Astrocyte (in vitro differentiated cells and primary cell): ENCODE measurements at regions not wholly inside any gene's neighbourhood (a gene's known extent, or its start where the extent isn't known, plus 50 kb on each side); places are given as distances from the start of the nearest gene placed in this dataset.
"Not testable (repeated sequence)": the region's sequence is repeated elsewhere in the genome, so short reads cannot be mapped to it uniquely, and the experiment has no call there.

Experiments used
- DNase-seq: peaks from one replicate; pipeline ENCODE4 v3.0.0-alpha.2; 2010; ENCODE audit warnings: low read depth
- FAIRE-seq: peaks from 2 replicates; lab custom pipeline; 2011; peaks lifted over from hg19 to GRCh38; lab: Jason Lieb, UNC
- H2AFZ ChIP-seq: 2 replicates; pipeline ENCODE4 v1.6.0; 2012; ENCODE audit warnings: low read depth, low read length, inconsistent platforms
- H3K27ac ChIP-seq: 2 replicates; pipeline ENCODE4 v1.5.1; 2011; ENCODE audit warnings: low read depth, low read length, inconsistent platforms
- H3K27me3 ChIP-seq: 2 replicates; pipeline ENCODE4 v1.6.0; 2011; ENCODE audit warnings: low read length, inconsistent platforms; ENCODE audit not compliant: insufficient read depth
- H3K36me3 ChIP-seq: 2 replicates; pipeline ENCODE4 v1.5.1; 2011; ENCODE audit warnings: low read length, inconsistent platforms; ENCODE audit not compliant: insufficient read depth
- H3K4me1 ChIP-seq: 2 replicates; pipeline ENCODE4 v1.5.1; 2011; ENCODE audit warnings: low read length, inconsistent platforms; ENCODE audit not compliant: insufficient read depth
- H3K4me2 ChIP-seq: 2 replicates; pipeline ENCODE4 v1.6.0; 2012; ENCODE audit warnings: low read length, inconsistent platforms
- H3K4me3 ChIP-seq: 2 replicates; pipeline ENCODE4 v1.5.1; 2011; ENCODE audit warnings: low read depth, mild to moderate bottlenecking, low read length, inconsistent platforms; ENCODE audit not compliant: insufficient read depth
- H3K79me2 ChIP-seq: 2 replicates; pipeline ENCODE4 v1.6.0; 2012; ENCODE audit warnings: mild to moderate bottlenecking, low read length, inconsistent platforms; ENCODE audit not compliant: insufficient read depth
- H3K9ac ChIP-seq: 2 replicates; pipeline ENCODE4 v1.6.0; 2012; ENCODE audit warnings: mild to moderate bottlenecking, low read length, inconsistent platforms
- H3K9me3 ChIP-seq: 2 replicates; pipeline ENCODE4 v1.5.1; 2012; ENCODE audit warnings: low read depth, mild to moderate bottlenecking, low read length, inconsistent platforms; ENCODE audit not compliant: insufficient read depth
- H4K20me1 ChIP-seq: 2 replicates; pipeline ENCODE4 v1.6.0; 2012; ENCODE audit warnings: low read length, inconsistent platforms; ENCODE audit not compliant: insufficient read depth
- H3K27ac Mint-ChIP-seq: one replicate; pipeline ENCODE4 v1.8.0; 2021; ENCODE audit warnings: mild to moderate bottlenecking, mixed read lengths; ENCODE audit not compliant: unreplicated experiment
- H3K27me3 Mint-ChIP-seq: one replicate; pipeline ENCODE4 v1.8.0; 2021; ENCODE audit warnings: low read depth, mixed read lengths; ENCODE audit not compliant: unreplicated experiment
- H3K36me3 Mint-ChIP-seq: one replicate; pipeline ENCODE4 v1.8.0; 2021; ENCODE audit warnings: low read depth, mixed read lengths; ENCODE audit not compliant: unreplicated experiment
- H3K4me1 Mint-ChIP-seq: one replicate; pipeline ENCODE4 v1.8.0; 2021; ENCODE audit warnings: low read depth, mixed read lengths; ENCODE audit not compliant: unreplicated experiment
- H3K4me3 Mint-ChIP-seq: one replicate; pipeline ENCODE4 v1.8.0; 2021; ENCODE audit warnings: mild to moderate bottlenecking, moderate library complexity, mixed read lengths; ENCODE audit not compliant: unreplicated experiment
- H3K9me3 Mint-ChIP-seq: one replicate; pipeline ENCODE4 v1.8.0; 2021; ENCODE audit warnings: mild to moderate bottlenecking, mixed read lengths; ENCODE audit not compliant: unreplicated experiment
- EZH2 ChIP-seq: IDR thresholded peaks from 2 replicates; pipeline ENCODE4 v1.6.1; 2012; ENCODE audit warnings: mild to moderate bottlenecking, low read length, inconsistent platforms; ENCODE audit not compliant: insufficient read depth
- TF ChIP-seq, protein P1 (sequence below): IDR thresholded peaks from 2 replicates; pipeline ENCODE4 v1.5.1; 2011; ENCODE audit warnings: low read depth, mild to moderate bottlenecking, inconsistent platforms, low read length, moderate library complexity; ENCODE audit not compliant: insufficient read depth

DNA sequence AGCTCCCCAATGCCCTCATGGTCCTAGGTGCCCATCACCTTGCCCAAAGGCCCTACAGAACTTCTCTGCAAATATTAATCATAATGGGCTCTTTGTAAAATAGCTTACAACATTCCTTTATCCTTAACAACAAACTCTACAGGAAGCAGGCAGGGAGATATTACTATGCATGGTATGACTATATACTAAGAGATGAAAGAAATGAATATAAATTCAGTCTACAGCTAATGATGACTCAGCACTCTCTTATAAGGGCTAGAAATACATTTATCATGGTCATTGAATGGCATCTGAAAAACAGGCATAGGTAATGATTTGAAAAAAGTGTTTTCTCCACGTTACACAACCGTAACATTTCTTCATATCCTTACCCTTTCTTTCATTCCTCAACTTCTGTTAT lies 254.8 kb upstream of the DSEL start:
- H3K27ac Mint-ChIP-seq: peak overlapping the region; percentile 14
- no peak overlapping the region for H2AFZ ChIP-seq
- no peaks in the 10 kb centered on the region for H3K79me2 ChIP-seq
- no peaks in the 10 kb centered on the region for H3K36me3 ChIP-seq
- H3K4me1 ChIP-seq: peaks cover 8% of the 10 kb centered on the region
- no peaks in the 10 kb centered on the region for H3K27me3 ChIP-seq
- peak overlapping the region; percentile 24 for H3K4me2 ChIP-seq
- H4K20me1 ChIP-seq: no peaks in the 10 kb centered on the region
- no peaks in the 10 kb centered on the region for H3K27me3 Mint-ChIP-seq
- DNase-seq (peak; percentile 82), FAIRE-seq (peak; percentile 96)
- no peaks in the 10 kb centered on the region for H3K9me3 Mint-ChIP-seq
- no peak overlapping the region for H3K4me3 Mint-ChIP-seq
- no peak for TF ChIP-seq EZH2
- TF ChIP-seq, protein P1, sequence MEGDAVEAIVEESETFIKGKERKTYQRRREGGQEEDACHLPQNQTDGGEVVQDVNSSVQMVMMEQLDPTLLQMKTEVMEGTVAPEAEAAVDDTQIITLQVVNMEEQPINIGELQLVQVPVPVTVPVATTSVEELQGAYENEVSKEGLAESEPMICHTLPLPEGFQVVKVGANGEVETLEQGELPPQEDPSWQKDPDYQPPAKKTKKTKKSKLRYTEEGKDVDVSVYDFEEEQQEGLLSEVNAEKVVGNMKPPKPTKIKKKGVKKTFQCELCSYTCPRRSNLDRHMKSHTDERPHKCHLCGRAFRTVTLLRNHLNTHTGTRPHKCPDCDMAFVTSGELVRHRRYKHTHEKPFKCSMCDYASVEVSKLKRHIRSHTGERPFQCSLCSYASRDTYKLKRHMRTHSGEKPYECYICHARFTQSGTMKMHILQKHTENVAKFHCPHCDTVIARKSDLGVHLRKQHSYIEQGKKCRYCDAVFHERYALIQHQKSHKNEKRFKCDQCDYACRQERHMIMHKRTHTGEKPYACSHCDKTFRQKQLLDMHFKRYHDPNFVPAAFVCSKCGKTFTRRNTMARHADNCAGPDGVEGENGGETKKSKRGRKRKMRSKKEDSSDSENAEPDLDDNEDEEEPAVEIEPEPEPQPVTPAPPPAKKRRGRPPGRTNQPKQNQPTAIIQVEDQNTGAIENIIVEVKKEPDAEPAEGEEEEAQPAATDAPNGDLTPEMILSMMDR: no peak
- H3K27ac ChIP-seq: peak overlapping the region; percentile 17
- H3K9me3 ChIP-seq: no peaks in the 10 kb centered on the region
- no peak overlapping the region for H3K4me3 ChIP-seq
- no peak overlapping the region for H3K9ac ChIP-seq
- H3K36me3 Mint-ChIP-seq: no peaks in the 10 kb centered on the region
- H3K4me1 Mint-ChIP-seq: peaks cover 13% of the 10 kb centered on the region

- peak overlapping the region; percentile 17 for H3K27ac ChIP-seq
- H3K9me3 ChIP-seq: no peaks in the 10 kb centered on the region
- H3K4me2 ChIP-seq: peak overlapping the region; percentile 24
- Mint-ChIP-seq H3K9me3 (no peaks in the 10 kb centered on the region), H3K27ac (no peak overlapping the region), H3K36me3 (no peaks in the 10 kb centered on the region), H3K27me3 (no peaks in the 10 kb centered on the region), H3K4me1 (peaks cover 13% of the 10 kb centered on the region), H3K4me3 (no peak overlapping the region)
- H3K4me3 ChIP-seq: no peak overlapping the region
- TF ChIP-seq, protein P1: no peak
- no peak for TF ChIP-seq EZH2
- no peaks in the 10 kb centered on the region for H4K20me1 ChIP-seq
- no peak overlapping the region for H3K9ac ChIP-seq
- DNase-seq (no peak), FAIRE-seq (no peak)
- H3K79me2 ChIP-seq: no peaks in the 10 kb centered on the region
- H2AFZ ChIP-seq: no peak overlapping the region
- H3K4me1 ChIP-seq: peaks cover 8% of the 10 kb centered on the region
- no peaks in the 10 kb centered on the region for H3K36me3 ChIP-seq
- no peaks in the 10 kb centered on the region for H3K27me3 ChIP-seq
Measured at GRCh38 chr18:67770520-67770919, 254.0 kb upstream of the DSEL start.

DNA sequence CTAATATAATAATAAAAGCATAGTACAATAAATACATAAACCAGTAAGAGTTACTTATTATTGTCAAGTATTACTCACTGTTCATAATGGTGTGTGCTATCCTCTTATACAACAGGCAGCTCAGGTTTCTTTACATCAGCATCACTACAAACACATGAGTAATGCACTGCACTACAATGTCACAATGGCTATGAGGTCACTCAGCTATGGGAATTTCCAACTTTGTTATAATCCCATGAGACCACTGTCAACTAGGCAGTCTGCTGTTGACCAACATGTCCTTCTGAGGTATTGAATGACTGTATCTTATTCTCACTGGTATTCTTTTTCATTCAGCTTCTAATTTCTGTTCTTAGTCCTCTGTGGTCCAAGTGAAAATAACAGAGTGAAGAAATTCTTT lies 250.4 kb upstream of the DSEL start:
- no peak overlapping the region for H3K4me3 ChIP-seq
- FAIRE-seq (peak; percentile 34), DNase-seq (peak; percentile 82)
- no peak overlapping the region for H3K4me3 Mint-ChIP-seq
- peaks cover 8% of the 10 kb centered on the region for H3K4me1 ChIP-seq
- no peaks in the 10 kb centered on the region for H3K27me3 ChIP-seq
- no peaks in the 10 kb centered on the region for H4K20me1 ChIP-seq
- no peaks in the 10 kb centered on the region for H3K9me3 ChIP-seq
- peak overlapping the region; percentile 70 for H3K27ac Mint-ChIP-seq
- H3K27ac ChIP-seq: peak overlapping the region; percentile 58
- H3K36me3 Mint-ChIP-seq: no peaks in the 10 kb centered on the region
- no peak overlapping the region for H3K9ac ChIP-seq
- H2AFZ ChIP-seq: no peak overlapping the region
- H3K79me2 ChIP-seq: no peaks in the 10 kb centered on the region
- no peaks in the 10 kb centered on the region for H3K9me3 Mint-ChIP-seq
- H3K4me2 ChIP-seq: no peak overlapping the region
- no peaks in the 10 kb centered on the region for H3K36me3 ChIP-seq
- no peaks in the 10 kb centered on the region for H3K27me3 Mint-ChIP-seq
- no peak for TF ChIP-seq EZH2
- TF ChIP-seq, protein P1: no peak
- peaks cover 10% of the 10 kb centered on the region for H3K4me1 Mint-ChIP-seq

DNA sequence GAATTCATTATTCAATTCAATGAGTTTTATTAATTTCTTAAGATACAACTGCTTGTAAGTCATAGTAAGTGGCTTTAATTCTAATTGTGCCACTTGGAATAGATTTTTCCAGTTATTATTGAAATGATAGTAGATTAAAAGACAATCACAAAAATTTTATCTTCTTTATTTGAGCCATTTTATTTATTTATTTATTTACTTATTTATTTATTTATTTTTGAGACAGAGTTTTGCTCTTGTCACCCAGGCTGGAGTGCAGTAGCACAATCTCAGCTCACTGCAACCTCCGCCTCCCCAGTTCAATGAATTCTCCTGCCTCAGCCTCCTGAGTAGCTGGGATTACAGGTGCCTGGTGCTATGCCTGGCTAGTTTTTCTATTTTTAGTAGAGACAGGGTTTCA lies 235.7 kb upstream of the DSEL start:
- H3K27me3 ChIP-seq, H2AFZ ChIP-seq, H3K9ac ChIP-seq, H3K27ac ChIP-seq, FAIRE-seq, H3K36me3 Mint-ChIP-seq, DNase-seq, H3K9me3 Mint-ChIP-seq, H3K4me1 Mint-ChIP-seq, H3K4me1 ChIP-seq, H3K4me2 ChIP-seq, H3K4me3 ChIP-seq, H3K4me3 Mint-ChIP-seq, H3K9me3 ChIP-seq, H3K27me3 Mint-ChIP-seq, H4K20me1 ChIP-seq, H3K36me3 ChIP-seq, H3K27ac Mint-ChIP-seq, H3K79me2 ChIP-seq: not testable (repeated sequence)
